ENCODE measurements at regions not wholly inside any gene's neighbourhood (a gene's known extent, or its start where the extent isn't known, plus 50 kb on each side); places are given as distances from the start of the nearest gene placed in this dataset.

DNA sequence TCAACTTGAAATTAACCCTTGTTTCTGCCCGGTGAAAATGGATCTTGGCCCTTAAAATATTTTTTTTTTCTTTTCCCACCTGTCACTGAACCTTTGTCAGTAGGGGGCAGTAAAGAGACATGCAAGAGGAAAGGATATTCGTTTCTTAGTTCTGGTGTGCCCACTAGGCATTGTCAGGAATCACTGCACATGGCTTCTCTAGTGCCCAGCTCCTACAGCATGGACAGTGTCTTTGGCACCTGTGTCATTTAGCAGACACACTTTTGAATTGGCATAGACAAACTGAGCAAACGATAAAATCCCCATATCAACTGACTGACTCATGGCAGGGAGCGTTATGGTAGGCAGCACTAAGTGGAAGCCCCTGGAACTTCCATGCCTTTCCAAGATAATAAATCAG is 1048.1 kb downstream of the BRINP3 start:
- intact Hi-C loops (cut with micrococcal nuclease) = no loop called here
- Histone ChIP-seq H3K9me3 (replicated peaks) (no peaks in the 10 kb centered on the region), H3K36me3 (no peaks in the 10 kb centered on the region), H3K27ac (replicated peaks) (no peak overlapping the region), H3K4me1 (no peaks in the 10 kb centered on the region), H3K4me3 (no peak overlapping the region), H3K27me3 (ENCODE audit: low read depth) (no peaks in the 10 kb centered on the region)
- TF ChIP-seq CTCF (IDR thresholded peaks at IDR 0.05; ENCODE audit: borderline replicate concordance) = peak; percentile 18
- DNase-seq = no peak

GRCh38 chr1:189431447-189431846 is 1046.2 kb downstream of the BRINP3 start:
- no peak for TF ChIP-seq CTCF (IDR thresholded peaks at IDR 0.05; ENCODE audit: borderline replicate concordance)
- Histone ChIP-seq H3K4me3 (no peak overlapping the region), H3K27ac (replicated peaks) (no peak overlapping the region), H3K4me1 (no peaks in the 10 kb centered on the region), H3K9me3 (replicated peaks) (no peaks in the 10 kb centered on the region), H3K27me3 (ENCODE audit: low read depth) (no peaks in the 10 kb centered on the region), H3K36me3 (no peaks in the 10 kb centered on the region)
- intact Hi-C loops (cut with micrococcal nuclease) = no loop called here
- no peak for DNase-seq

- Histone ChIP-seq H3K36me3 (no peaks in the 10 kb centered on the region), H3K4me3 (no peak overlapping the region), H3K27me3 (ENCODE audit: low read depth) (no peaks in the 10 kb centered on the region), H3K4me1 (no peaks in the 10 kb centered on the region), H3K27ac (replicated peaks) (no peak overlapping the region), H3K9me3 (replicated peaks) (no peaks in the 10 kb centered on the region)
- no peak for DNase-seq
- intact Hi-C loops (cut with micrococcal nuclease) = no loop called here
- TF ChIP-seq CTCF (IDR thresholded peaks at IDR 0.05; ENCODE audit: borderline replicate concordance) = no peak
Measured at GRCh38 chr1:189432753-189433152, 1044.9 kb downstream of the BRINP3 start.

DNA sequence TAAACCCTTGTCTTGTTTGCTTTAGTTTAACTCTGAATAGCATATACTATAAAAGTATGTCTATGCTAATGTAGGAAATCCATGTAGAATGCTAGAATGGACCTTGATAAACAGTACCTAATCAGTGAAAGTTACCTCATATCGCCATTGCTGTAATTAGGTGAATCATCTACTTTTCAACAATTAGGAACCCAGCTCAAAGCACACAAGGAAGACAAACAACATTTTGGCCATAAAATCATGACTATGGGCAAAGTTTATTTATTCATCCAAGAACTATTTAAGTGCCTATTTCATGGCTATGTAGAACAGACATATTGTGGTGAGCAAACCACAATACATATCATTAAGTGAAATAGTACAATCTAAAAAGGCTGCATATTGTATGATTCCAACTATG is 1043.2 kb downstream of the BRINP3 start:
- DNase-seq = no peak
- Histone ChIP-seq H3K4me3 (no peak overlapping the region), H3K36me3 (no peaks in the 10 kb centered on the region), H3K27me3 (ENCODE audit: low read depth) (no peaks in the 10 kb centered on the region), H3K27ac (replicated peaks) (no peak overlapping the region), H3K9me3 (replicated peaks) (no peaks in the 10 kb centered on the region), H3K4me1 (no peaks in the 10 kb centered on the region)
- TF ChIP-seq CTCF (IDR thresholded peaks at IDR 0.05; ENCODE audit: borderline replicate concordance) = no peak
- intact Hi-C loops (cut with micrococcal nuclease) = no loop called here

DNA sequence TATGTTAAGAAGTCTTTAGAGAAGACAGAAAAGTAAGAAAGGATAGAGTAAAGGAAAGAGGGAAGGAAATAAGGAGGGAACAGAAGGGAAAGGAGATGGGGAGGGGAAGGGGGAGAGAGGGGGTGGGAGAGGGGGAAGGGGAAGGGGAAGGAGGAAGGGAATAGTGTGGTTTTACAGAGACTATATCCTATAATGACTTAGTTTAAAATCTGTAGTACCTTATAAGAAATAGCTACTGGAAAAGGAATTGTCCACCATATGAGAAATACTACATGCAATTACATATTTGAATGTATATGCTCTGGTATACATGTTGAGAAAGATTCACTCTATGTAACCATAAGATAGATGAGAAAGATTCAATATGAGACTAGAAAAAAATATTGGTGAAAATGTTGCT is 1042.3 kb downstream of the BRINP3 start:
- H3K9me3 ChIP-seq (replicated peaks) = no peaks in the 10 kb centered on the region
- no peak for TF ChIP-seq CTCF (IDR thresholded peaks at IDR 0.05; ENCODE audit: borderline replicate concordance)
- no peaks in the 10 kb centered on the region for H3K4me1 ChIP-seq
- DNase-seq = no peak
- H3K4me3 ChIP-seq = no peak overlapping the region
- no peaks in the 10 kb centered on the region for H3K27me3 ChIP-seq (ENCODE audit: low read depth)
- no peaks in the 10 kb centered on the region for H3K36me3 ChIP-seq
- intact Hi-C loops (cut with micrococcal nuclease) = no loop called here
- H3K27ac ChIP-seq (replicated peaks) = no peak overlapping the region

GRCh38 chr1:189438808-189439207 is 1038.9 kb downstream of the BRINP3 start:
- Histone ChIP-seq H3K36me3 (no peaks in the 10 kb centered on the region), H3K27me3 (ENCODE audit: low read depth) (no peaks in the 10 kb centered on the region), H3K4me3 (no peak overlapping the region), H3K4me1 (no peaks in the 10 kb centered on the region), H3K9me3 (replicated peaks) (no peaks in the 10 kb centered on the region), H3K27ac (replicated peaks) (no peak overlapping the region)
- no peak for TF ChIP-seq CTCF (IDR thresholded peaks at IDR 0.05; ENCODE audit: borderline replicate concordance)
- intact Hi-C loops (cut with micrococcal nuclease) = no loop called here
- no peak for DNase-seq
